Mammary epithelial cell (primary cell): ENCODE measurements at regions not wholly inside any gene's neighbourhood (a gene's known extent, or its start where the extent isn't known, plus 50 kb on each side); places are given as distances from the start of the nearest gene placed in this dataset.

Experiments used
- CTCF ChIP-seq, 2 donors: IDR thresholded peaks in 1 of 2; conservative IDR thresholded peaks in 1 of 2; 2 replicates each; pipeline ENCODE4 v1.5.1; 2011 to 2012; ENCODE audit warnings: inconsistent platforms in 2 of 2, low read length in 2 of 2, mild to moderate bottlenecking in 2 of 2, control low read depth in 1 of 2, low read depth in 1 of 2; ENCODE audit not compliant: insufficient read depth in 1 of 2; ENCODE audit errors: extremely low read depth in 1 of 2
- EZH2 ChIP-seq: IDR thresholded peaks from 2 replicates; pipeline ENCODE4 v1.6.1; 2012; ENCODE audit warnings: low read length, inconsistent platforms, borderline replicate concordance

GRCh38 chr22:19656541-19657251 is 57.6 kb upstream of the SEPTIN5 start:
- TF ChIP-seq CTCF (conservative IDR thresholded peaks at IDR 0.05 in 1 of 2, IDR thresholded peaks at IDR 0.05 in 1 of 2; ENCODE audit: extremely low read depth in 1 of 2, insufficient read depth in 1 of 2, low read depth in 1 of 2, low read length in 2 of 2) (no peak), EZH2 (no peak)
